Activated CD8-positive, alpha-beta memory T cell treated with anti-CD3 and anti-CD28 coated beads, Interleukin-2, amount 10 ng/mL, durations not matched to agents 7 days and 5 days (primary cell): ENCODE measurements at regions not wholly inside any gene's neighbourhood (a gene's known extent, or its start where the extent isn't known, plus 50 kb on each side); places are given as distances from the start of the nearest gene placed in this dataset.

Experiments
- ATAC-seq: fragments of 150-1000 bp; cut with Tn5 transposase; one replicate; pipeline ENCODE4 v1.10.0; 2021; ENCODE audit warnings: moderate library complexity
- CTCF ChIA-PET: fragments of 350-600 bp; sonication (Branson Sonifier 250); formaldehyde crosslinking; loops from one replicate; lab custom pipeline; 2021; ENCODE audit warnings: antibody characterized with exemption; lab: Charles Lee
- DNase-seq: peaks from one replicate; pipeline ENCODE4 v3.0.0-alpha.2; 2020
- H3K27ac Mint-ChIP-seq: one replicate; pipeline ENCODE4 v1.8.0; 2021; ENCODE audit warnings: mild to moderate bottlenecking, mixed read lengths
- H3K27me3 Mint-ChIP-seq: one replicate; pipeline ENCODE4 v1.8.0; 2021; ENCODE audit warnings: mixed read lengths
- H3K36me3 Mint-ChIP-seq: one replicate; pipeline ENCODE4 v1.8.0; 2021; ENCODE audit warnings: mild to moderate bottlenecking, mixed read lengths
- H3K4me1 Mint-ChIP-seq: one replicate; pipeline ENCODE4 v1.8.0; 2021; ENCODE audit warnings: mixed read lengths
- H3K4me3 Mint-ChIP-seq: one replicate; pipeline ENCODE4 v1.8.0; 2021; ENCODE audit warnings: mild to moderate bottlenecking, moderate library complexity, mixed read lengths
- H3K9me3 Mint-ChIP-seq: one replicate; pipeline ENCODE4 v1.8.0; 2022; ENCODE audit warnings: low read depth, mixed read lengths

DNA sequence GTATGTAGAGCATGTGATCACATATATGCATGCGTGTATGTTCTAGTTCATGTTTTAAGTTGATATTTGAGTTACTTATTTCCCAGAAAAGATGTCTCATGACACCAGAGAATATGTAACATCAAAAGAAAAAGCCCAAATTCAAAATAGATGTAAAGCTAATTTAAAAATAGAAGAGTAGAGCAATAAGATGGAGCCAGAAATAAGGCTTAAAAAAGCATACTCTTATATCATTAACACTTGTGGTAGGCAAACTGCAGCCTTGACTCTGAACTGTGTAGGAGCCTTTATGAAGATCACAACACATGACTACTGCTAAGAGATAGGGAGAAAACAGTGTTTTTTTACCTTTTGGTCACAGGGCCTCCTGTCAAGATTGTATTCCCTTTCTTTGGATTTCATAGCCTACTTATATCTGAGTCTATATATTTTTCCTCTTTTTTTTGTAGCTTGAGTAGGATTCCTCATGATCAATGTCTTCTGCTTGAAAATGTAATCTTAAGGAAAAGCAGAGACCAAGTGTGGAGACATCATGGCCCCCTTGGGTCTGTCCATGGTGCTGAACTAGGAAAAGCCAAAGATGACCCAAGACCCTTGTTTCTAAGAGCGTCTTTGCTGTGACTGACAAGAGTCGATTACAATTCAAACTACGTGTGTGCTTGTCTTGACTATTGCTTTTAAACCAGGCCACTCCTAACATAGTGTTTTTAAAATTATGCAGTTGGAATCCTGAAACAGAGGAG lies 390.4 kb downstream of the SHISA9 start:
- ATAC-seq (no peak), DNase-seq (no peak)
- Mint-ChIP-seq H3K36me3 (no peaks in the 10 kb centered on the region), H3K27ac (no peak overlapping the region), H3K4me3 (no peak overlapping the region), H3K9me3 (peaks cover 3% of the 10 kb centered on the region), H3K4me1 (no peaks in the 10 kb centered on the region), H3K27me3 (no peaks in the 10 kb centered on the region)
- CTCF ChIA-PET: no interaction called here

DNA sequence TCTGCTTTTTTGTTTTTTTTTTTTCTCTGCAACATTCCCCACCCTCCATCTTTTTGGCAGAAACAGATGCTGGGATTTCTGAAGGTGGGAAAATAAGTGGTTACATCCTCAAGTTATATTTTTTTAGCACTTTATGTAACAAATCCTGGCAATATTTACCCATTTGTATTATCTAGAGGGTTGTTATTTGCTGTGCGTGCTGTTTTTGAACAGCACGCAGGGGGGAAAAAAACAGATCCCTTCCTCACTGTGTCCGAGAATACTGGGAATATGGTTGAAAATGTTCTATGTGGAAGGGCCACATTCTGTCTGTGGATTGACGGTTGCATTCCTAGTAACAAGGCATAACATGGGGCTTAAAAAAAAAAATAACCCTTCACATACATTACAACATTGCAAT lies 394.8 kb downstream of the SHISA9 start:
- no peaks in the 10 kb centered on the region for H3K27me3 Mint-ChIP-seq
- no peak overlapping the region for H3K27ac Mint-ChIP-seq
- no peak for DNase-seq
- no peak overlapping the region for H3K4me3 Mint-ChIP-seq
- H3K36me3 Mint-ChIP-seq: no peaks in the 10 kb centered on the region
- ATAC-seq: no peak
- CTCF ChIA-PET: no interaction called here
- H3K4me1 Mint-ChIP-seq: no peaks in the 10 kb centered on the region
- H3K9me3 Mint-ChIP-seq: peaks cover 3% of the 10 kb centered on the region

DNA sequence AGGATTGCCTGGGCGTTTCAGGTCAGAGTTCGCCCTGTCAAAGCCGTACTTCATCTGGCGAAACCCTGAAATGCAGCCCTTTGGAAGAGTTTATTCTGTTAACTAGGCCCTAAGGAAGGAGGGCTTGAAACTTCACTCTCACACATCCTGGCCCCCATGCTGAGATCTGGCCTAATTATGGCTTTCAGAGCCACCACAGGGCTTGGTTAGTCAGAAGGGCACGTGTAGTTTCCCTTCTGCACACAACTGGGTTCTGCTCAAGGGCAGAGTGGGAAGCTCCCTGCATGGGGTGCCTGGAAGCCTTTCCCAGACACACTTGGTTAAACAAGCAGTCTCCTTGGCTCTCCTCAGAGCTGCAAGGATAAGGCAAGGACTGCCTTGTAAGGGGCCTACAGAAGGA lies 397.3 kb downstream of the SHISA9 start:
- Mint-ChIP-seq H3K36me3 (no peaks in the 10 kb centered on the region), H3K4me3 (no peak overlapping the region), H3K9me3 (peaks cover 3% of the 10 kb centered on the region), H3K27ac (no peak overlapping the region), H3K27me3 (no peaks in the 10 kb centered on the region), H3K4me1 (no peaks in the 10 kb centered on the region)
- CTCF ChIA-PET: no interaction called here
- DNase-seq: no peak
- no peak for ATAC-seq

DNA sequence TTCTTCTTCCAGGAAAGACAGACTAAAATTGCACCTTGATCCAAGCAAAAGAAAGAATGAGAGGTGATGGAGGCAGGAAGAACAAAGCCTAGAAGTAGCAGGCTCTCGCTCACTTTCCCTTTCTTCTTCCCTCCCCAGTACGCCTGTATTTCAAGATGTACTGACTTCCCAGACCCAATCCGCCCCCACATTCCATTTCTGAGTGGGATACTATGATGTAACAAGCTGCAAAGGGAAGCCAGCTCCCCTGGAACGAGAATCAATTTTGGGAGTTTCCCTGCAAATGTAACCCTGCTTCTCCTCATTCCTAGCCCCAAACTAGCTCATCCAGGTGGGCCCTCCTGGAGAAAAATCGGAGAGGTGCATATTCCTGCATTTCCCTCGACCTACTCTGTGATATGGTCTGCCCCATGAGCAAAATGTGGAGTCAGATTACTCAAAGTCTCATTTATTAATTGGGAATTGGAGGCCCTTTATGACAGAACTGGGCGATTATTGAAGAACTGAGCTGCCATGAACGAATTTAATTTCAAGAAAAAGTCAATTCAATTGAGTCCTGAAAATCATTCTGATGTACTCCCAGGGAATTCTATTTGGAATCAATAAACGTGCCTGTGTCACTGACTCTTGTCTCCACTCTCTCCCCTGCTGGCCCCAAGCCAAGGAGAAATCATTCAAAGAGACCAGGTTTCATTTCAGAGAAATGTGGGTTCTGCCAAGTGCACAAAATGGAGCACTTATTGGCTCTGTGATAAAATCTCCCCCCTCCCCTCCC lies 398.9 kb downstream of the SHISA9 start:
- ATAC-seq: no peak
- CTCF ChIA-PET: no interaction called here
- H3K36me3 Mint-ChIP-seq: no peaks in the 10 kb centered on the region
- no peak for DNase-seq
- no peak overlapping the region for H3K27ac Mint-ChIP-seq
- H3K27me3 Mint-ChIP-seq: no peaks in the 10 kb centered on the region
- no peak overlapping the region for H3K4me3 Mint-ChIP-seq
- no peaks in the 10 kb centered on the region for H3K4me1 Mint-ChIP-seq
- peaks cover 3% of the 10 kb centered on the region for H3K9me3 Mint-ChIP-seq

DNA sequence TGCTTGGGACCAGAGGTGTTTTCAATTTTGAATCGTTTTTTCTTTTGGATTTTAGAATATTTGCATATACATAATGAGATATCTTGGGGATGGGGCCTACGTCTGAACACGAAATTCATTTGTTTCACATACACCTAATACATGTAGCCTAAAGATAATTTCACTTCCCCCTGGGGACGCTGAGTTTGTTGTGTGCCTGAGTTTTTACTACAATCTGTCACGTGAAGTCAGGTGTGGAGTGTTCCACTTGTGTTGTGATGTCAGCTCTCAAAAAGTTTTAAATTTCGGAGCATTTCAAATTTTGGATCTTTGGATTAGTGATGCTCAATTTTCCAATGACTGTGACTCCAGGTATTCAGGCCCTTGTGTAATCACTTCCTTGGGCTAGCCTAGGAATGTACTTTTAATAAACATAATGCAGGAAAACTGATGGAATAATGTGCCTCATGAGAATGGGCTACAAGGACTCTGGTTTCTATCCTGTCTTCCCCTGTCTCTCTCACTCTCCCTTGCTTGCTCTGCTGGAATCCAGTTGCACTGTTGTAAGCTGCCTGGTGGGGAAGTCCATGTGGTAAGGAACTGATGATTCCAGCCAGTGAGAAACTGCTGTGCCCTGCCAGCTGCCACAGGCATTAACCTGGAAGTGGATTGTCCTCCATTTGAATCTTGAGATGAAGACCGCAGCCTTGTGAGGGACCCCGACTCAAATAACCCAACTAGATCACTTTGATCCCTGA lies 403.8 kb downstream of the SHISA9 start:
- peaks cover 2% of the 10 kb centered on the region for H3K9me3 Mint-ChIP-seq

DNA sequence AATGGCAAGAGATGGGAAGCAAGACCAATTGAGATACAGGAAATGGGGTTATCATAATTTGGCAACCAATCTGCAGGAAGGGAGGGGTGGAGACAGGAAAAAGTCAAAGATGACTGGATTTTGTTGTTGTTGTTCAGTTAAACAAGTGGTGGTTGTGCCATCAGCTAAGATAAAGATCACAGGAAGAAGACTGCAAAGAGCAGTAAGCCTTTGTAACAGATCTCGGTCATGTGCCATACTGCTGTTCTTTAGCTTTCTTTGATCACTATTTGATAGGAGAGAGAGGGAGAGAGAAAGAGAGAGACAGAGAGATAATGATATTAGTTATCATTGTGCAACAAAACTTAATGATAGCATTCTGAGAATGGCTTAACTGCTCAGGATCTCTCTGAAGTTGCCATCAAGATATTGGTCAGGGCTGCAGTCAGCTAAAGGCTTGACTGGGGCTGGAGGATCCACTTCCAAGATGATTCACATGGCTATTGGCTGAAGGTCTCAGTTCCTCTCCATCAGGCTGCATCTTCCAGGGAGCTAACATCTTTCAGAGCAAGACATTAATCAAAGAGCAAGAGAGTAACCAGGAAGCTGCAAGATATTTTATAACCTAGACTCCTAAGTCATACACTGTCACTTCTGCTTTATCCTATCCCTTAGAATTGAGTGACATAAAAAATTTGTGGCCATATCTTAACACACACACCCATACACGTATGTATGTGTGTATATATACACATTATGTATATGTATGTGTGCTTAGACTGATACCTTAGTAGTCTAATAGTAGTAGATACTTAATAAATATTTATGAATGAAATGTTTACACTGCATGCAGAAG lies 405.0 kb downstream of the SHISA9 start:
- no peak for DNase-seq
- CTCF ChIA-PET: no interaction called here
- H3K4me1 Mint-ChIP-seq: no peaks in the 10 kb centered on the region
- no peaks in the 10 kb centered on the region for H3K27me3 Mint-ChIP-seq
- H3K9me3 Mint-ChIP-seq: peaks cover 2% of the 10 kb centered on the region
- no peak for ATAC-seq
- no peak overlapping the region for H3K27ac Mint-ChIP-seq
- no peak overlapping the region for H3K4me3 Mint-ChIP-seq
- no peaks in the 10 kb centered on the region for H3K36me3 Mint-ChIP-seq

More for the DNA sequence above, 403.8 kb downstream of the SHISA9 start:
- H3K27ac Mint-ChIP-seq: no peak overlapping the region
- H3K4me3 Mint-ChIP-seq: no peak overlapping the region
- CTCF ChIA-PET: no interaction called here
- no peaks in the 10 kb centered on the region for H3K4me1 Mint-ChIP-seq
- no peaks in the 10 kb centered on the region for H3K36me3 Mint-ChIP-seq
- H3K27me3 Mint-ChIP-seq: no peaks in the 10 kb centered on the region
- ATAC-seq: no peak
- DNase-seq: no peak

DNA sequence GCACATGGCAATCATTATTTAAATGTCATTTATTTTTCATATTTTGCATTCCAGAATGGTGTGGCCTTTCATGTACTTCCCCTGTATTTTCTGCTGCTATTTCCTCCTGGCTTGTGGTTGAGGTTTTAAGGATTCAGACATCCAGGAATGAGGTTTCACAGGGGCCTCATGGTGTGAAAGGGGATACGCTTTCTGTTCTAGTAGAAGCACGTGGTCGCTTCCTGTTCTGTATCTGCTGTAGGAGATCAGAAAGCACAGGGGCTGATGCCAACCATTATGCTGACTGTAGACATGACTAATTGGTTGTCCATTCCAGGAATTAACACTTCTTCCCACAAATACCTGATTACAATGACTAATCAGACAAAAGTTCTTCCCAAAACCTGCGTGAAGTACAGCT lies 405.9 kb downstream of the SHISA9 start:
- H3K4me1 Mint-ChIP-seq: no peaks in the 10 kb centered on the region
- H3K36me3 Mint-ChIP-seq: no peaks in the 10 kb centered on the region

DNA sequence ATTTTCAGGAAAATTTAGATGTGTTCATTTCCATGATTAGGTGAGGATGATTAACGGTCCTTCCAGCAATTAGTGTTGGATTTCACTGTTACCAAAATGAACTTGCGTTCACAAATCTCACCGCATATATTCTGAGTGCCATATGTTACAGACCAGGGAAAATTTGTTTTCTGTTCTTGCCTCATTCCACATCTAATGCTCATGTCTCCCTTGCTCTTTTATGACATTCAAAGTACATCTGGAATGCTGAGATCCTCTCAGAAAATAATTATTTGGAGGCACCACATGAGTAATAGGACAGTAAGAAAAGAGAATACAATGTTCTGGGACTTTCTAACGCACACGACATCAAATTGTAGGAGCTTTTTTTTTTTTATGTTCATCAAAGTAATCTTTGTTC lies 406.5 kb downstream of the SHISA9 start:
- ATAC-seq (no peak), DNase-seq (no peak)
- Mint-ChIP-seq H3K9me3 (peaks cover 2% of the 10 kb centered on the region), H3K36me3 (no peaks in the 10 kb centered on the region), H3K27me3 (no peaks in the 10 kb centered on the region), H3K27ac (no peak overlapping the region), H3K4me3 (no peak overlapping the region), H3K4me1 (no peaks in the 10 kb centered on the region)
- CTCF ChIA-PET: no interaction called here

More for the DNA sequence above, 405.9 kb downstream of the SHISA9 start:
- H3K4me3 Mint-ChIP-seq: no peak overlapping the region
- DNase-seq (no peak), ATAC-seq (no peak)
- peaks cover 2% of the 10 kb centered on the region for H3K9me3 Mint-ChIP-seq
- H3K27ac Mint-ChIP-seq: no peak overlapping the region
- no peaks in the 10 kb centered on the region for H3K27me3 Mint-ChIP-seq
- CTCF ChIA-PET: no interaction called here

DNA sequence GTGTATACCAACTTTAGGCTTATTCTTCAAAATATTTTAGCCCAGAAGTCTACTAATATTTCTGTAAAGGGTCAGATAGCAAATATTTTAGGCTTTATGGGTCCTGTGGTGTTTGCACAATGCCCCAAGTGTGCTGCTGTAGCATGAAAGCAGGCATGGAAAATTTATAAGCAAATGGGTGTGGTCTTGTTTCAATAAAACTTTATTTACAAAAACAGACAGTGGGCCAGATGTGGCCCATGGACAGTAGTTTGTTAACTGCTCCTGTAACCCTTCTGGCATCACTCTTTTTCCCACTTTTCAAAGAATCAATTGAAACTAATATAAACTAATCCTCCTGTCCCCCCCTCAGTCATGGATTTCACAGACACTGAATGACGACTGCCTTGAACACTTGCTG lies 410.7 kb downstream of the SHISA9 start:
- DNase-seq (no peak), ATAC-seq (no peak)

DNA sequence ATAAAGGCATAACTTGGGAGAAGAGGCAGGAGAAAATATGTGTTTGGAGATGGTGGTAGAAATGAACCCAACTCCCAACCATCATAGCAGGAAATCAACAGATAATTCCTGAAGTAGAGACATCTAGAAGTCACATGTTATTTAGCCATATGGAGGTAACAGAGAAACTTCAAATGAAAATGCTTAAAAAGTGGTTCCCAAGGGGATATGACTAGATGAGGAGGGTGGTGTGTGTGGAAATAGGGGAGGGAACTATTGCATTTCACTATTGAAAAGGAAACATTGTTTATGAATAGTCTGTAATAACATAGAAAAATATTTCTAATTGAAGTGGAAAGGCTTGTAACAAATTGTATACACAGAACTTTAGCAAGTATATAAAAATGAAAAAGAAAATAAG lies 412.0 kb downstream of the SHISA9 start:
- H3K4me1 Mint-ChIP-seq: no peaks in the 10 kb centered on the region
- DNase-seq: no peak
- CTCF ChIA-PET: no interaction called here
- H3K27me3 Mint-ChIP-seq: no peaks in the 10 kb centered on the region
- no peaks in the 10 kb centered on the region for H3K36me3 Mint-ChIP-seq
- H3K4me3 Mint-ChIP-seq: no peak overlapping the region
- no peak overlapping the region for H3K27ac Mint-ChIP-seq
- no peaks in the 10 kb centered on the region for H3K9me3 Mint-ChIP-seq
- no peak for ATAC-seq

More for the DNA sequence above, 410.7 kb downstream of the SHISA9 start:
- CTCF ChIA-PET: no interaction called here
- Mint-ChIP-seq H3K9me3 (peaks cover 2% of the 10 kb centered on the region), H3K36me3 (no peaks in the 10 kb centered on the region), H3K27ac (no peak overlapping the region), H3K4me3 (no peak overlapping the region), H3K27me3 (no peaks in the 10 kb centered on the region), H3K4me1 (no peaks in the 10 kb centered on the region)

DNA sequence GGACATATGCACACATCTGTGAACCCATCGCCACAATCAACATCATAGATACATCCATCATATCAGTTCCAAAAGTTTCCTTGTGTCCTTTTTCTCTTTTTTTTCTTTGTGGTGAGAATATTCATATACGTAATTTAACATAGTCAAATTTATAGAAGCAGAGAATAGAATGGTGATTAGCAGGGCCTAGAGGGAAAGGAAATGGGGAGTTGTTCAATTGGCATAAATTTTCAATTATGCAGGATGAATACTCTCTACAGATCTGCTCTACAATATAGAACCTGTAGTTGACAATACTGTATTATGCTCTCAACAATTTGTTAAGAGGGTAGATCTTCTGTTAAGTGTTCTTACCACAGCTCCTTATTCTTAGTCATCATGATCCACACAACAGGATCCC lies 413.2 kb downstream of the SHISA9 start:
- H3K4me3 Mint-ChIP-seq: no peak overlapping the region
- CTCF ChIA-PET: no interaction called here
- DNase-seq (no peak), ATAC-seq (no peak)
- no peaks in the 10 kb centered on the region for H3K27me3 Mint-ChIP-seq
- no peak overlapping the region for H3K27ac Mint-ChIP-seq
- H3K9me3 Mint-ChIP-seq: no peaks in the 10 kb centered on the region
- H3K36me3 Mint-ChIP-seq: no peaks in the 10 kb centered on the region
- no peaks in the 10 kb centered on the region for H3K4me1 Mint-ChIP-seq

DNA sequence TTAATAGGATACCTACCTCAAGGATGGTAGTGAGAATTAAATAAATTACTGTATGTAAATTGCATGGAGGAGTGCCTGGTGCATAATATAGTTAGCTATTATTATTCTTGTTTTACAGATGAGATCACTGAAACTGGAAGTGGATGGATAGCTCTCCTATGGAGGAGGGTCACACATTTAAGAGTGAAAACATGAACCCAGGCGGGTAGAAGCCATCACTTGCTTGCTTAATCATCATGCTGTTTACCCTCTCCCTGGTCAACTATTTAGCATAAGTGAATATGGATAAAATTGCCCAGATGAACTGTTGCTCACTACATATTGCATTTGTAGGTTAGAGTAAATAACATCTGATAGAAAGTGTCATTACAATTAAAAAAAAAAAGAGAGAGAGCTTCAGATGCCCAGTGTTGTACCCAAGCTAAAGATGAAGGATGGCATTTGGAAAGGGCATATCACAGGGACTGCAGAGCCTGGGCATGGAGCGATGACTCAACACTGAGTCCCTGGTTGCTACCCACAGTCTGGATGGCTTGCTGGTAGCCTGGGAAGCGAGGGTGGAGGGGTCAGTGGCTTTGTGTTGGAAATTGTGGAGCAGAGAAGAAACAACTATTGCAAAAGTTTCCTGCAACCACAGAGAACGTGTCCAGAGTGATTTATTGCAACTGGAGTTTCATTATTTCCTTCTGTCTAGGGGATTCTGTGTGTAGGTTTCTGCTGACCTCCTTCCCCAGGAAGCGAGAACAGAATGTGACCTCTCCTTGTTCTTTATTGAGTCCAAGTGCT lies 414.4 kb downstream of the SHISA9 start:
- Mint-ChIP-seq H3K9me3 (no peaks in the 10 kb centered on the region), H3K4me1 (no peaks in the 10 kb centered on the region), H3K36me3 (no peaks in the 10 kb centered on the region), H3K27me3 (no peaks in the 10 kb centered on the region), H3K27ac (no peak overlapping the region), H3K4me3 (no peak overlapping the region)
- no peak for ATAC-seq
- CTCF ChIA-PET: no interaction called here
- DNase-seq: no peak
